B cell (primary cell): ENCODE measurements at regions not wholly inside any gene's neighbourhood (a gene's known extent, or its start where the extent isn't known, plus 50 kb on each side); places are given as distances from the start of the nearest gene placed in this dataset.

Source experiments
- ATAC-seq: fragments of 200-7000 bp; cut with Tn5 transposase; one replicate; pipeline ENCODE4 v1.10.0; 2021; ENCODE audit warnings: low read depth, mild to moderate bottlenecking, moderate number of reproducible peaks, moderate library complexity
- CTCF ChIA-PET: fragments of 350-600 bp; sonication (Branson Sonifier 250); formaldehyde crosslinking; loops from one replicate; lab custom pipeline; 2021; ENCODE audit warnings: antibody characterized with exemption, inconsistent platforms; lab: Charles Lee
- POLR2A ChIA-PET: fragments of 350-600 bp; sonication (Branson Sonifier 250); formaldehyde crosslinking; loops from one replicate; lab custom pipeline; 2021; ENCODE audit warnings: antibody characterized with exemption; lab: Charles Lee
- DNase-seq: peaks from one replicate; pipeline ENCODE4 v3.0.0; 2013
- H2AFZ ChIP-seq: 2 replicates; pipeline ENCODE4 v1.6.1; 2012; ENCODE audit warnings: mild to moderate bottlenecking, low read depth, low read length; ENCODE audit not compliant: insufficient read depth, poor library complexity, severe bottlenecking
- H3K27ac ChIP-seq, 2 donors: 1 replicate in 1 of 2; 2 replicates in 1 of 2; pipeline ENCODE4 v1.5.1; 2012 to 2013; ENCODE audit warnings: low read length in 2 of 2, mild to moderate bottlenecking in 2 of 2, moderate library complexity in 1 of 2
- H3K27me3 ChIP-seq, 4 experiments: fragments of 200-600 bp in 1 of 4; sonication (generic) in 1 of 4; replicated peaks in 1 of 4; 1 replicate in 2 of 4; 2 replicates in 2 of 4; pipeline versions ENCODE4 v1.6.1 to v1.7.0; 2013 to 2016; ENCODE audit warnings: low read length in 3 of 4, mild to moderate bottlenecking in 2 of 4, mixed read lengths in 1 of 4, moderate library complexity in 1 of 4; ENCODE audit not compliant: insufficient read depth in 4 of 4, control insufficient read depth in 3 of 4; ENCODE audit errors: control extremely low read depth in 1 of 4
- H3K36me3 ChIP-seq, 2 experiments: replicated peaks in 1 of 2; 1 replicate in 1 of 2; 2 replicates in 1 of 2; pipeline versions ENCODE4 v1.6.1 to v1.7.1; 2013; ENCODE audit warnings: low read length in 1 of 2; ENCODE audit not compliant: insufficient read depth in 2 of 2, control insufficient read depth in 1 of 2; ENCODE audit errors: control extremely low read depth in 1 of 2, extremely low read depth in 1 of 2
- H3K4me1 ChIP-seq, 2 donors: fragments of 200-600 bp in 1 of 2; sonication (generic) in 1 of 2; 1 replicate in 1 of 2; 2 replicates in 1 of 2; pipeline versions ENCODE4 v1.5.1 to v1.6.1; 2013 to 2017; ENCODE audit warnings: low read length in 2 of 2; ENCODE audit not compliant: control insufficient read depth in 2 of 2, insufficient read depth in 2 of 2
- H3K4me2 ChIP-seq: replicated peaks from 2 replicates; pipeline ENCODE3; 2012; ENCODE audit warnings: mild to moderate bottlenecking, low read depth, low read length; ENCODE audit not compliant: poor library complexity, severe bottlenecking
- H3K4me3 ChIP-seq, 5 experiments: fragments of 200-600 bp in 1 of 5; sonication (generic) in 1 of 5; 1 replicate in 3 of 5; 2 replicates in 2 of 5; pipeline versions ENCODE4 v1.5.1 to v1.7.0; 2011 to 2016; ENCODE audit warnings: low read length in 4 of 5, mild to moderate bottlenecking in 4 of 5, low read depth in 2 of 5, control low read depth in 1 of 5, moderate library complexity in 1 of 5; ENCODE audit not compliant: insufficient read depth in 1 of 5; ENCODE audit errors: control extremely low read depth in 1 of 5, extremely low read depth in 1 of 5
- H3K79me2 ChIP-seq: fragments of 200-600 bp; sonication (generic); one replicate; pipeline ENCODE4 v1.6.0; 2016; ENCODE audit warnings: low read length; ENCODE audit not compliant: control insufficient read depth, insufficient read depth
- H3K9ac ChIP-seq: fragments of 200-600 bp; sonication (generic); 2 replicates; pipeline ENCODE4 v1.6.1; 2017; ENCODE audit warnings: mild to moderate bottlenecking, low read length, moderate library complexity
- H3K9me3 ChIP-seq, 3 donors: one replicate each; pipeline versions ENCODE4 v1.6.1 to v1.7.1; 2013; ENCODE audit warnings: low read length in 2 of 3; ENCODE audit not compliant: control insufficient read depth in 2 of 3, insufficient read depth in 1 of 3; ENCODE audit errors: control extremely low read depth in 1 of 3
- H4K20me1 ChIP-seq: 2 replicates; pipeline ENCODE4 v1.6.0; 2012; ENCODE audit warnings: mild to moderate bottlenecking, low read length; ENCODE audit not compliant: insufficient read depth, control insufficient read depth, poor library complexity, severe bottlenecking
- H3K27ac Mint-ChIP-seq: one replicate; pipeline ENCODE4 v1.8.0; 2021; ENCODE audit warnings: mixed read lengths
- H3K27me3 Mint-ChIP-seq: one replicate; pipeline ENCODE4 v1.8.0; 2021; ENCODE audit warnings: mixed read lengths
- H3K4me1 Mint-ChIP-seq: one replicate; pipeline ENCODE4 v1.8.0; 2021; ENCODE audit warnings: mixed read lengths
- H3K4me3 Mint-ChIP-seq: one replicate; pipeline ENCODE4 v1.8.0; 2021; ENCODE audit warnings: mixed read lengths
- H3K9me3 Mint-ChIP-seq: one replicate; pipeline ENCODE4 v1.8.0; 2022; ENCODE audit warnings: mixed read lengths; ENCODE audit not compliant: insufficient read depth
- CTCF ChIP-seq: fragments of 200-600 bp; IDR thresholded peaks from one replicate; pipeline ENCODE4 v1.8.0; 2022; ENCODE audit warnings: antibody characterized with exemption, mild to moderate bottlenecking
- EZH2 ChIP-seq: IDR thresholded peaks from 2 replicates; pipeline ENCODE4 v1.6.1; 2012; ENCODE audit warnings: borderline replicate concordance, low read depth, mild to moderate bottlenecking, moderate library complexity, low read length; ENCODE audit not compliant: insufficient read depth, poor library complexity, severe bottlenecking
- WGBS: methylation state at CpG from one replicate; pipeline ENCODE4 v1.1.5; 2013; ENCODE audit warnings: missing lambda C conversion rate; ENCODE audit not compliant: insufficient coverage; 5-methylcytosine and 5-hydroxymethylcytosine counted together
- intact Hi-C: fragments of 100-400 bp; cut with micrococcal nuclease; formaldehyde crosslinking; loops from one replicate; pipeline ENCODE4 v1.10.0; 2022

GRCh38 chr1:81571946-81572345, 228.8 kb upstream of the ADGRL2 start:
- H3K27ac Mint-ChIP-seq, result no peak overlapping the region
- Histone ChIP-seq H3K4me3 (no peak overlapping the region), H3K79me2 (no peaks in the 10 kb centered on the region), H4K20me1 (no peaks in the 10 kb centered on the region), H3K9ac (no peak overlapping the region), H3K4me2 (no peak overlapping the region), H3K4me1 (peaks cover 0 to 13% of the 10 kb centered on the region in 2 donors), H3K36me3 (no peaks in the 10 kb centered on the region), H3K9me3 (no peaks in the 10 kb centered on the region), H3K27me3 (no peaks in the 10 kb centered on the region), H2AFZ (no peak overlapping the region), H3K27ac (no peak overlapping the region)
- ATAC-seq, result no peak
- intact Hi-C loops, result no loop called here
- H3K27me3 Mint-ChIP-seq, result no peaks in the 10 kb centered on the region
- TF ChIP-seq EZH2 (no peak), CTCF (no peak)
- ChIA-PET CTCF (no interaction called here), POLR2A (no interaction called here)
- no peak for DNase-seq
- H3K4me3 Mint-ChIP-seq, result no peak overlapping the region
- H3K9me3 Mint-ChIP-seq, result no peaks in the 10 kb centered on the region
- no CpG with 5 or more reads among the region's 1 CpG for WGBS
- peaks cover 2% of the 10 kb centered on the region for H3K4me1 Mint-ChIP-seq

- DNase-seq (no peak), ATAC-seq (no peak)
- no peak overlapping the region for H3K4me3 Mint-ChIP-seq
- CTCF ChIA-PET, result no interaction called here
- no peaks in the 10 kb centered on the region for H3K79me2 ChIP-seq
- no peak overlapping the region for H3K4me2 ChIP-seq
- no peak overlapping the region for H2AFZ ChIP-seq
- intact Hi-C loops, result no loop called here
- no peak overlapping the region for H3K4me3 ChIP-seq
- no peak overlapping the region for H3K9ac ChIP-seq
- no peak for TF ChIP-seq CTCF
- TF ChIP-seq EZH2, result no peak
- no peaks in the 10 kb centered on the region for H3K9me3 ChIP-seq
- H3K27ac ChIP-seq, result no peak overlapping the region
- peaks cover 0 to 13% of the 10 kb centered on the region in 2 donors for H3K4me1 ChIP-seq
- no peaks in the 10 kb centered on the region for H3K27me3 ChIP-seq
- POLR2A ChIA-PET, result no interaction called here
- no peaks in the 10 kb centered on the region for H3K9me3 Mint-ChIP-seq
- H4K20me1 ChIP-seq, result no peaks in the 10 kb centered on the region
- no peaks in the 10 kb centered on the region for H3K27me3 Mint-ChIP-seq
- 82% methylated on average over 1 of the region's 1 CpG for WGBS
- H3K4me1 Mint-ChIP-seq, result peaks cover 2% of the 10 kb centered on the region
- H3K27ac Mint-ChIP-seq, result no peak overlapping the region
- no peaks in the 10 kb centered on the region for H3K36me3 ChIP-seq
Observed at GRCh38 chr1:81569761-81570160, 231.0 kb upstream of the ADGRL2 start.
